ENCODE measurements at regions not wholly inside any gene's neighbourhood (a gene's known extent, or its start where the extent isn't known, plus 50 kb on each side); places are given as distances from the start of the nearest gene placed in this dataset.

GRCh38 chr22:48249713-48250268 lies 1487.3 kb downstream of the TBC1D22A start:
- H3K36me3 ChIP-seq (replicated peaks), result no peaks in the 10 kb centered on the region
- H3K9me3 ChIP-seq, result no peaks in the 10 kb centered on the region
- no peak for DNase-seq (ENCODE audit: low spot score in 2 of 2)
- no peaks in the 10 kb centered on the region for H3K27me3 ChIP-seq (ENCODE audit: low read depth)
- in situ Hi-C loops (cut with MboI; ENCODE audit: low sequenced_read_pairs), result no loop called here
- no peak overlapping the region for H3K4me3 ChIP-seq
- H3K4me1 ChIP-seq, result no peaks in the 10 kb centered on the region

DNA sequence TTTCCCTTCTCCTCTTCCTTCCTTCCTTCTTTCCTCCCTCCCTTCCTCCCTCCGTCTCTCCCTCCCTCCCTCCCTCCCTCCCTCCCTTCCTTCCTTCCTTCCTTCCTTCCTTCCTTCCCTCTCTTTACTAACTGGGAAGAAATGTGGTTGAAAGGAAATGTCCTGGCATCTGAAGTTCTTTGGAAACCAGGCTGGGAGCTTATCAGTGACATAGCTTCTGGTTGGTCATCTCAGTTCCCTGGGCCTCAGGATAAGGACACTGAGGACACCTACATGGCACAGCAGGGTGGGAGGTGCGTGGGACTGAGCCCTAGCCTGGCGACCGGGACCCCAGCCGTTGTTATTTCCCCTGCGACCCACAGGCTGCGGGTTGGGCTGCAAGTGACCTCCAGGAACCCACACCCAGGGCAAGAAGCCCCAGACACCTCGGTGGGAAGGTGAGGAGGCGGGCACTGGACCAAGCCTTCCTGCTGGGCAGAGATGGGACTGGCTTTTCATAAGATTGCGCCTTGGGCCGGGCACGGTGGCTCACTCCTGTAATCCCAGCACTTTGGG lies 1486.5 kb downstream of the TBC1D22A start:
- DNase-seq (ENCODE audit: low spot score in 2 of 2), result no peak
- H3K4me1 ChIP-seq, result no peaks in the 10 kb centered on the region
- H3K4me3 ChIP-seq, result no peak overlapping the region
- no peaks in the 10 kb centered on the region for H3K36me3 ChIP-seq (replicated peaks)
- in situ Hi-C loops (cut with MboI; ENCODE audit: low sequenced_read_pairs), result no loop called here
- H3K27me3 ChIP-seq (ENCODE audit: low read depth), result no peaks in the 10 kb centered on the region
- H3K9me3 ChIP-seq, result no peaks in the 10 kb centered on the region

- no peak for DNase-seq (ENCODE audit: low spot score in 2 of 2)
- no peaks in the 10 kb centered on the region for H3K9me3 ChIP-seq
- in situ Hi-C loops (cut with MboI; ENCODE audit: low sequenced_read_pairs), result no loop called here
- H3K4me3 ChIP-seq, result no peak overlapping the region
- no peaks in the 10 kb centered on the region for H3K4me1 ChIP-seq
- H3K27me3 ChIP-seq (ENCODE audit: low read depth), result no peaks in the 10 kb centered on the region
- H3K36me3 ChIP-seq (replicated peaks), result no peaks in the 10 kb centered on the region
These were observed 1485.4 kb downstream of the TBC1D22A start for GRCh38 chr22:48247829-48248228.

DNA sequence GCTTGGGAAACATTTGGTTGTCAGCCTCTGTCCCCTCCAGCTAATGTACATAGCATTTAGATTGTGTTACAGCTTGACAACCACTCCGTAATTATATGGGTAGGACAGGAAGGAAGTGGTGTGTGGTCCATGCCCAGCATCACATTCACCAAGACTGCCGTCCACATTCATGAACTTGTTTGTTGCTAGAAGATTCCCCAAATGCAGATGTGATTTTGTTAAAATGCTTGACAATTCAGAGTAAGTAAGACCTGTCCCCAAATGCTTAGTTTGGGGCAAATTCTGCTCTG lies 1482.7 kb downstream of the TBC1D22A start:
- in situ Hi-C loops (cut with MboI; ENCODE audit: low sequenced_read_pairs), result no loop called here
- H3K4me1 ChIP-seq, result no peaks in the 10 kb centered on the region
- DNase-seq (ENCODE audit: low spot score in 2 of 2), result no peak

DNA sequence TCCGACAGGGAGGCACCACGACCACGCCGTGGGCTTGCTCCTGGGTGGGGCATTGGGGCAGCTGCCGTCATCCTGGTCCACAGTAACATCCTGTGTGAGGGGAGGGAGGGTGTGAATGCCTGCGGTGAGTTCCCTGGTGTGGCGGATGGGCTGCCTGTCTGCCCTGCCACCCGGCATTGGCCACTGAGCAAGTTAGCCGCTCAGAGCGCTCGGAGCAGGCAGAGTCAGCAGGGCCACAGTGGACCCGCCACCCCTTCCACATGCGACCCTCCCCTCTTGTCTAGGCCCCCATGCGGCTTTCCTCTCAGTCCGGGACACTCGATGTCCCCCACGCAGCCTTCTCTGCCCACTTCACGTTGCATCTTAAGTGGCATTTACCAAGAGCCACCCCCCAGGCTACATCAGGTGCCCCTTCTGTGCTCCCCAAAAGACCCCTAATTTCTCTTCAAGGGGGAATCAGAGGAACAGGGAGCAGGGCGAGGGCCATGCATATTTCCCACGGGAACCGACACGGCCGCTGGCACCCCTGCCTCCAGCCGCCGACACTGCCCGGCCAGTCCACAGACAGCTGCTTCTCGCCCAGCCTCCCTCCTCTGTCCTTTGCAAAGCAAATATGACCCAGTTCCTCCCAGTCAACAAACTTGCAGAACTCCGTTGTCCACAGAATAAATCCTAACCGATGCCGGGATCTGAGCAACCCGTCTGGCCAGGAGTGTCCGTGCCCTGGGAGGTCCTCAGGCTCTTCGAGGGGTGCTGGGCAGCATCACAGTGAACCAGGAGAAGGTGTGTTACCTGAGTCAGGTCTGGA lies 1482.1 kb downstream of the TBC1D22A start:
- no peak overlapping the region for H3K4me3 ChIP-seq
- H3K27me3 ChIP-seq (ENCODE audit: low read depth), result no peaks in the 10 kb centered on the region
- in situ Hi-C loops (cut with MboI; ENCODE audit: low sequenced_read_pairs), result no loop called here
- DNase-seq (ENCODE audit: low spot score in 2 of 2), result no peak
- H3K9me3 ChIP-seq, result no peaks in the 10 kb centered on the region
- no peaks in the 10 kb centered on the region for H3K36me3 ChIP-seq (replicated peaks)
- no peaks in the 10 kb centered on the region for H3K4me1 ChIP-seq

More for the DNA sequence above, 1482.7 kb downstream of the TBC1D22A start:
- Histone ChIP-seq H3K36me3 (replicated peaks) (no peaks in the 10 kb centered on the region), H3K27me3 (ENCODE audit: low read depth) (no peaks in the 10 kb centered on the region), H3K9me3 (no peaks in the 10 kb centered on the region), H3K4me3 (no peak overlapping the region)

- Histone ChIP-seq H3K9me3 (no peaks in the 10 kb centered on the region), H3K36me3 (replicated peaks) (no peaks in the 10 kb centered on the region), H3K4me3 (no peak overlapping the region), H3K27me3 (ENCODE audit: low read depth) (no peaks in the 10 kb centered on the region), H3K4me1 (no peaks in the 10 kb centered on the region)
- DNase-seq (ENCODE audit: low spot score in 2 of 2), result no peak
- in situ Hi-C loops (cut with MboI; ENCODE audit: low sequenced_read_pairs), result no loop called here
These were observed 1480.0 kb downstream of the TBC1D22A start for GRCh38 chr22:48242461-48242864.

DNA sequence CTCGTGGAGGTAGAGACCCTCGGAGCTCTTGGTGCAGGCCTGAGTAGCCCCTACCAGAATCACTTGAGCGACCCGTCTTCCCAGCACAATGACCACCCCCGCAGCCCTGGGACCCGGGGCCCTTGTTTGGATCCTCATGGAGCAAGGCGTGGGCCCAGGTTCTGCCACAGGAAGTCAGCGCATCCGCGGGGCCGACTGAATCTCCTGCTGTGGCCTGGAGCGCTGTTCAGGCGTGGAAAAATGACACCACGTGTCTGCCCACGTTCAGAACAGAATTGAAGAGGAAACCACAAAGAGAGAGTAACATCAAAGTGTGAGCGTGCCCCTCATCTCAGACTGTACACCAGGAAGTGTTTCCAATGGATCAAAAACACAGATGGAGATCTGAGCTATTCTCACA lies 1479.2 kb downstream of the TBC1D22A start:
- Histone ChIP-seq H3K4me3 (no peak overlapping the region), H3K4me1 (no peaks in the 10 kb centered on the region), H3K27me3 (ENCODE audit: low read depth) (no peaks in the 10 kb centered on the region), H3K9me3 (no peaks in the 10 kb centered on the region), H3K36me3 (replicated peaks) (no peaks in the 10 kb centered on the region)
- no peak for DNase-seq (ENCODE audit: low spot score in 2 of 2)
- in situ Hi-C loops (cut with MboI; ENCODE audit: low sequenced_read_pairs), result no loop called here

DNA sequence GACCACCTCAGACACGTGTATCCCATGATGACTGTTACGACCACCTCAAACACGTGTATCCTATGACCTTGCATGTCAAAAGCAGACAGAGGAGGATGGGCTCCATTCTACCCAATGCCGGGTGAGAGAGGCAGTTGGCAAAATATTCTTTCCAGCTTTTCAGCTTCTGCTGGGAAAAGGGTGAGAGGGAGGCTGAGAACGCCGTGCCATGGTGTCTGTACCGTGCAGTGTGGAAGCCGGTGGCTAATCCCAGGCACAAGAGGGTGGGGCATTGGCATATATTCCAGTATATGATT lies 1478.4 kb downstream of the TBC1D22A start:
- no peaks in the 10 kb centered on the region for H3K27me3 ChIP-seq (ENCODE audit: low read depth)
- no peaks in the 10 kb centered on the region for H3K36me3 ChIP-seq (replicated peaks)
- in situ Hi-C loops (cut with MboI; ENCODE audit: low sequenced_read_pairs), result no loop called here
- H3K4me3 ChIP-seq, result no peak overlapping the region
- no peaks in the 10 kb centered on the region for H3K4me1 ChIP-seq
- H3K9me3 ChIP-seq, result no peaks in the 10 kb centered on the region
- DNase-seq (ENCODE audit: low spot score in 2 of 2), result no peak

DNA sequence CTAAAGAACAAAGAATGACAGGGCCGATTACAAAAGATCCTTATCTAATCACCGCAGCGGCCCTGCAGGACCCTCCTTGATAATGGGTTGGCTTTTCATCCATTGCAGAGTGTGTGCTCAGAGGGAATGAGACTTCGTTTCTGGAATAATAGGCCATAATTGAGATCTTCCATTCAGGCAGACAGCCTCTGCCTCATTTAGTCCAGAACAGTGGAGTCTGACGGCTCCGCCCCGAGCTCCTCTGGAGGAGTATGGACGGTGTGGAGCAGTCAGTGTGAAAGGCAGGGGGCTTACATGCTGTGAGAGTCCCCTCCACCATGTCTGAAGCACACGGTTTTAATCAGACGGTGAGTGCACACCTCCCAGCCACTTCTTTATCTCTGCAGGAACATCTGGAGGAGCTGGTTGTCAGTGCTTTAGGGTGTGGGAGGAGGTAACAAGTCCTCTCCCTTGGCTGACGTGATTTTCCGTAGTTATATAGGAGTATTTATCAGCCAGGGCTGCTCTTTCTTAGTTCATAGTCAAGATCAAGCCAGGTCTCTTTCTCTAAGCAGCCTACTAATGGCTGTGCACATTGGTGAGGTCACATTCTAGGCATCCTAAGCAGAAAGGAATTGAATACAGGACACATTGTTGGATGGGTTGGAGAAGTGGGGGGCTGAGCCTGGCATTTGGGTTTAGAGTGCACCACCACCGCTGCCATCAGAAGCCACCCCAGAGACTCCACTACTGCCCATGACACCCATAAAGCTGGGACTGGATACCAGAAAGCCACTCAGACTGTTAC lies 1477.9 kb downstream of the TBC1D22A start:
- no peak for DNase-seq (ENCODE audit: low spot score in 2 of 2)
- no peaks in the 10 kb centered on the region for H3K4me1 ChIP-seq
- no peaks in the 10 kb centered on the region for H3K36me3 ChIP-seq (replicated peaks)
- in situ Hi-C loops (cut with MboI; ENCODE audit: low sequenced_read_pairs), result no loop called here
- H3K9me3 ChIP-seq, result no peaks in the 10 kb centered on the region
- H3K4me3 ChIP-seq, result no peak overlapping the region
- H3K27me3 ChIP-seq (ENCODE audit: low read depth), result no peaks in the 10 kb centered on the region

DNA sequence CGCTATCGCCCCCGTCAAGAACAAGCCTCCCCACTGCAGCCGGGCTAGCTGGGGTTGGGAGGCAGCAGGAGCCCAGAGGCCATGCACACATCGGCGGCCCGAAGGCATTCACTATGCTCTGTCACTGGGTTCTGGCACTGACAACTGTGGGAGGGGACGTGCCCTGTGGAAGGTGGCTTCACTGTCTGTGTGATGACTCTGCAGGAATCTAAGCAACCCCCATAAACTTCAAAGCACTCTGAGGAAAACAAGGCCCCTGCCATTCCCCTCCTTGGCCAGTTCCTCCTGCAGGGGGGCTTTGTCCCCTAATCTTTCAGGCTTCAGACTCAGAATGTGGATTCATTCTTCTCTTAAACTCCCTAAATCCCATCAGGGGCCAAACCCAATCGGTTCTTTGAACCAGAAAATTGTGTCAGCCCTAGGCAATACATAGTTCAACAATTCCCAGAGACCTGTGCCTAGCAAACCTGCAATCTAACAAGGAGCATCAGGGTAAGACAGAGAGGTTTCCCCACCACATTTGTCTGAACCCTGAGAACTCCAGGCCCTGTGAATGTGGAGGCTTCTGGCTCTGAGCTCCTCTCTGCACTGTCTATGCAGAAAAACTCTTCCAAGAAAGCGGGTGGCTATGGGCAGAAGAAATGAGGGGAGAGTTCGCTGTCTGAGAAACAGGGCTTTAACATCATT lies 1477.2 kb downstream of the TBC1D22A start:
- H3K4me1 ChIP-seq, result no peaks in the 10 kb centered on the region
- no peak for DNase-seq (ENCODE audit: low spot score in 2 of 2)
- H3K4me3 ChIP-seq, result no peak overlapping the region
- no peaks in the 10 kb centered on the region for H3K9me3 ChIP-seq
- no peaks in the 10 kb centered on the region for H3K36me3 ChIP-seq (replicated peaks)
- in situ Hi-C loops (cut with MboI; ENCODE audit: low sequenced_read_pairs), result no loop called here
- H3K27me3 ChIP-seq (ENCODE audit: low read depth), result no peaks in the 10 kb centered on the region

- Histone ChIP-seq H3K4me3 (no peak overlapping the region), H3K4me1 (no peaks in the 10 kb centered on the region), H3K36me3 (replicated peaks) (no peaks in the 10 kb centered on the region), H3K9me3 (no peaks in the 10 kb centered on the region), H3K27me3 (ENCODE audit: low read depth) (no peaks in the 10 kb centered on the region)
- in situ Hi-C loops (cut with MboI; ENCODE audit: low sequenced_read_pairs), result no loop called here
- no peak for DNase-seq (ENCODE audit: low spot score in 2 of 2)
These were observed 1476.5 kb downstream of the TBC1D22A start for GRCh38 chr22:48238966-48239365.

- no peak for DNase-seq (ENCODE audit: low spot score in 2 of 2)
- H3K4me3 ChIP-seq, result no peak overlapping the region
- in situ Hi-C loops (cut with MboI; ENCODE audit: low sequenced_read_pairs), result no loop called here
- no peaks in the 10 kb centered on the region for H3K27me3 ChIP-seq (ENCODE audit: low read depth)
- no peaks in the 10 kb centered on the region for H3K9me3 ChIP-seq
- no peaks in the 10 kb centered on the region for H3K4me1 ChIP-seq
- no peaks in the 10 kb centered on the region for H3K36me3 ChIP-seq (replicated peaks)
These were observed 1476.0 kb downstream of the TBC1D22A start for GRCh38 chr22:48238284-48238915.

DNA sequence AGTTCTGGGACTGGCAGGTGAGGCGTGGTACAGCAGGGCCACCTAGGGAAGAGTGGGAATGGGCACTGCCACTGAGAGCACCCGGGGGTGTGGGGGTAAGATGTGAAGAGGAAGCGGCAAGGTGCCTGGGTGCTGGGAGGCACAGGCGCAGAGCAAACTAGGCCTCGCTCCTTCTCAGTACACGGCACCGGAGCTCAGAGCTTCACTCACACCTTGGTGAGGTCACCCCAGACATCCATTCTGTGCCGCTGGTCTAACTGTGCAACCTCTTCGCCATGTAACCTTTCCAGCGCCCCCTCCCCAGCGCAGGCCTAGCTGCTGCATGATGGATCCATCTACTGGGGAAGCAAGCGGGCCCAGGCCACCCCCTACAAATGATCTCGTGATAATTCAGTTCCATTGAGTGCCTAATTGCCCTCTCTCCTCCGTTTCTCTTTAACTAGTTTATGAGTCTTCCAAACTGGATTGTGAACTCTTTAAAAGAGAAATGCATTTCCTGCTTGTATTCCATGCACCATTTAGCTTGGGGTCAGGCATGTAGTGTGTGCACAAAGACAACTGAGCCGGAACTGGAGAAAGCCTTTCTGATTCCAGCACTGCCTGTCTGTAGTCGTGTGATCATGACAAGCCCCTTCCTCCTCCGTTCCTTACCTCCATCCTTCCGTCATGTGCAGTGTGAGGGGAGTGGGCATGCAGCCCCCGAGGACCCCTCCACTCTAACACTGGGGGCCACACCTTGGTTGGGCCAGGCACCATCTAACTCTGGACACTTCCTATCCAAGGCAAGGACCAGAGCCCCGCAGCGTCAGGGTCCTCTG lies 1475.2 kb downstream of the TBC1D22A start:
- H3K4me1 ChIP-seq, result no peaks in the 10 kb centered on the region
- H3K4me3 ChIP-seq, result no peak overlapping the region
- DNase-seq (ENCODE audit: low spot score in 2 of 2), result no peak
- in situ Hi-C loops (cut with MboI; ENCODE audit: low sequenced_read_pairs), result no loop called here
- no peaks in the 10 kb centered on the region for H3K36me3 ChIP-seq (replicated peaks)
- no peaks in the 10 kb centered on the region for H3K27me3 ChIP-seq (ENCODE audit: low read depth)
- H3K9me3 ChIP-seq, result no peaks in the 10 kb centered on the region
